ENCODE measurements at regions not wholly inside any gene's neighbourhood (a gene's known extent, or its start where the extent isn't known, plus 50 kb on each side); places are given as distances from the start of the nearest gene placed in this dataset.

- TF ChIP-seq CTCF (IDR thresholded peaks at IDR 0.05) (no peak), POLR2A (IDR thresholded peaks at IDR 0.05) (no peak), POLR2AphosphoS5 (IDR thresholded peaks at IDR 0.05; ENCODE audit: insufficient read depth in 1 of 2, low read depth in 1 of 2) (no peak)
Observed at GRCh38 chr4:133823177-133823576, 378.4 kb downstream of the PABPC4L start.
